CD14-positive monocyte (primary cell): ENCODE measurements at regions not wholly inside any gene's neighbourhood (a gene's known extent, or its start where the extent isn't known, plus 50 kb on each side); places are given as distances from the start of the nearest gene placed in this dataset.

Experiments used
- DNase-seq, 3 donors: peaks; one replicate each; pipeline ENCODE4 v3.0.0-alpha.2; 2011 to 2022
- H2AFZ ChIP-seq: 2 replicates; pipeline ENCODE4 v1.6.0; 2012; ENCODE audit warnings: mild to moderate bottlenecking, low read depth, low read length, inconsistent platforms; ENCODE audit not compliant: insufficient read depth, poor library complexity, severe bottlenecking
- H3K27ac ChIP-seq, 2 donors: 1 replicate in 1 of 2; 2 replicates in 1 of 2; pipeline ENCODE4 v1.5.1; 2012 to 2013; ENCODE audit warnings: low read length in 2 of 2, control low read depth in 1 of 2, inconsistent platforms in 1 of 2, low read depth in 1 of 2, mild to moderate bottlenecking in 1 of 2
- H3K27me3 ChIP-seq, 2 donors: one replicate each; pipeline versions ENCODE4 v1.6.0 to v1.6.1; 2011 to 2013; ENCODE audit warnings: low read length in 2 of 2; ENCODE audit not compliant: control insufficient read depth in 2 of 2, insufficient read depth in 2 of 2
- H3K36me3 ChIP-seq, 2 donors: replicated peaks in 1 of 2; 1 replicate in 1 of 2; 2 replicates in 1 of 2; pipeline versions ENCODE4 v1.5.1 to v1.6.1; 2012 to 2013; ENCODE audit warnings: low read length in 2 of 2, control low read depth in 1 of 2, inconsistent platforms in 1 of 2, mild to moderate bottlenecking in 1 of 2; ENCODE audit not compliant: insufficient read depth in 2 of 2, control insufficient read depth in 1 of 2
- H3K4me1 ChIP-seq, 2 donors: 1 replicate in 1 of 2; 2 replicates in 1 of 2; pipeline versions ENCODE4 v1.5.1 to v1.6.1; 2012 to 2013; ENCODE audit warnings: low read length in 2 of 2, control low read depth in 1 of 2, inconsistent platforms in 1 of 2, mild to moderate bottlenecking in 1 of 2, moderate library complexity in 1 of 2; ENCODE audit not compliant: insufficient read depth in 2 of 2, control insufficient read depth in 1 of 2
- H3K4me2 ChIP-seq: replicated peaks from 2 replicates; pipeline ENCODE3; 2012; ENCODE audit warnings: low read length, moderate library complexity, mild to moderate bottlenecking; ENCODE audit not compliant: poor library complexity, severe bottlenecking; ENCODE audit errors: extremely low read depth
- H3K4me3 ChIP-seq, 3 experiments: fragments of 200-600 bp in 1 of 3; sonication (generic) in 1 of 3; replicated peaks in 1 of 3; 1 replicate in 2 of 3; 2 replicates in 1 of 3; pipeline ENCODE4 v1.5.1; 2011 to 2013; ENCODE audit warnings: low read length in 3 of 3, mild to moderate bottlenecking in 3 of 3, control low read depth in 2 of 3, low read depth in 2 of 3, inconsistent platforms in 1 of 3, moderate library complexity in 1 of 3
- H3K79me2 ChIP-seq: 2 replicates; pipeline ENCODE4 v1.6.0; 2012; ENCODE audit warnings: mild to moderate bottlenecking, control low read depth, inconsistent platforms, low read length, moderate library complexity; ENCODE audit not compliant: insufficient read depth
- H3K9ac ChIP-seq: 2 replicates; pipeline ENCODE4 v1.6.0; 2017; ENCODE audit warnings: low read length, mild to moderate bottlenecking; ENCODE audit not compliant: insufficient read depth, poor library complexity, severe bottlenecking
- H3K9me3 ChIP-seq, 2 donors: replicated peaks in 1 of 2; 1 replicate in 1 of 2; 2 replicates in 1 of 2; pipeline versions ENCODE4 v1.5.1 to v1.6.1; 2012 to 2013; ENCODE audit warnings: low read length in 2 of 2, control low read depth in 1 of 2; ENCODE audit not compliant: control insufficient read depth in 1 of 2, insufficient read depth in 1 of 2
- H4K20me1 ChIP-seq: 2 replicates; pipeline ENCODE4 v1.6.0; 2012; ENCODE audit warnings: mild to moderate bottlenecking, low read length, control low read depth, moderate library complexity; ENCODE audit not compliant: insufficient read depth
- H3K27ac Mint-ChIP-seq, 7 donors: one replicate each; pipeline ENCODE4 v1.8.0; 2020; ENCODE audit warnings: mild to moderate bottlenecking in 7 of 7, mixed read lengths in 7 of 7, moderate library complexity in 6 of 7, inconsistent platforms in 2 of 7
- H3K27me3 Mint-ChIP-seq, 3 donors: one replicate each; pipeline ENCODE4 v1.8.0; 2021 to 2022; ENCODE audit warnings: low read depth in 3 of 3, mild to moderate bottlenecking in 3 of 3, mixed read lengths in 3 of 3, moderate library complexity in 3 of 3, inconsistent platforms in 1 of 3
- H3K36me3 Mint-ChIP-seq, 2 donors: one replicate each; pipeline ENCODE4 v1.8.0; 2020; ENCODE audit warnings: mixed read lengths in 2 of 2, inconsistent platforms in 1 of 2, mild to moderate bottlenecking in 1 of 2
- H3K4me1 Mint-ChIP-seq: one replicate; pipeline ENCODE4 v1.8.0; 2020; ENCODE audit warnings: mild to moderate bottlenecking, mixed read lengths
- H3K4me3 Mint-ChIP-seq, 2 donors: one replicate each; pipeline ENCODE4 v1.8.0; 2020; ENCODE audit warnings: mild to moderate bottlenecking in 2 of 2, mixed read lengths in 2 of 2, moderate library complexity in 1 of 2
- H3K9me3 Mint-ChIP-seq, 7 donors: one replicate each; pipeline ENCODE4 v1.8.0; 2020 to 2022; ENCODE audit warnings: mixed read lengths in 7 of 7, mild to moderate bottlenecking in 6 of 7, moderate library complexity in 6 of 7, inconsistent platforms in 2 of 7
- CTCF ChIP-seq: fragments of 200-600 bp; IDR thresholded peaks from one replicate; pipeline ENCODE4 v1.8.0; 2022; ENCODE audit warnings: antibody characterized with exemption, mild to moderate bottlenecking
- WGBS: methylation state at CpG from one replicate; pipeline ENCODE4 v1.1.5; 2013; ENCODE audit warnings: missing lambda C conversion rate; ENCODE audit not compliant: insufficient coverage; 5-methylcytosine and 5-hydroxymethylcytosine counted together
- intact Hi-C, 2 donors: fragments of 100-400 bp; cut with micrococcal nuclease; formaldehyde crosslinking; loops; one replicate each; pipeline versions ENCODE4 v1.15.0 to v1.15.1; 2023

GRCh38 chr4:59956366-59956765, 1243.8 kb upstream of the ADGRL3 start:
- Histone ChIP-seq H3K4me2 (no peak overlapping the region), H3K27ac (no peak overlapping the region), H4K20me1 (no peaks in the 10 kb centered on the region), H3K9me3 (no peaks in the 10 kb centered on the region), H3K4me1 (no peaks in the 10 kb centered on the region), H2AFZ (no peak overlapping the region), H3K27me3 (no peaks in the 10 kb centered on the region), H3K9ac (no peak overlapping the region), H3K36me3 (no peaks in the 10 kb centered on the region), H3K79me2 (no peaks in the 10 kb centered on the region), H3K4me3 (no peak overlapping the region)
- no peaks in the 10 kb centered on the region for H3K4me1 Mint-ChIP-seq
- no peak overlapping the region for H3K27ac Mint-ChIP-seq
- H3K9me3 Mint-ChIP-seq = peaks cover 0 to 7% (median 0%) of the 10 kb centered on the region in 7 donors
- H3K27me3 Mint-ChIP-seq = no peaks in the 10 kb centered on the region
- no peaks in the 10 kb centered on the region for H3K36me3 Mint-ChIP-seq
- WGBS = no CpG with 5 or more reads among the region's 1 CpG
- no peak overlapping the region for H3K4me3 Mint-ChIP-seq
- intact Hi-C loops = no loop called here
- DNase-seq = no peak
- no peak for TF ChIP-seq CTCF

GRCh38 chr4:59960143-59960542, 1240.0 kb upstream of the ADGRL3 start:
- Mint-ChIP-seq H3K4me1 (no peaks in the 10 kb centered on the region), H3K27me3 (no peaks in the 10 kb centered on the region), H3K4me3 (no peak overlapping the region), H3K27ac (no peak overlapping the region), H3K36me3 (no peaks in the 10 kb centered on the region), H3K9me3 (peaks cover 0 to 7% (median 2%) of the 10 kb centered on the region in 7 donors)
- Histone ChIP-seq H3K9ac (no peak overlapping the region), H3K4me1 (no peaks in the 10 kb centered on the region), H3K36me3 (no peaks in the 10 kb centered on the region), H3K9me3 (no peaks in the 10 kb centered on the region), H3K79me2 (no peaks in the 10 kb centered on the region), H2AFZ (no peak overlapping the region), H3K27me3 (no peaks in the 10 kb centered on the region), H3K27ac (no peak overlapping the region), H3K4me3 (no peak overlapping the region), H3K4me2 (no peak overlapping the region), H4K20me1 (no peaks in the 10 kb centered on the region)
- 80% methylated on average over 6 of the region's 6 CpGs for WGBS
- DNase-seq = no peak
- TF ChIP-seq CTCF = no peak
- intact Hi-C loops = no loop called here
